Coronary artery (tissue), 2 donors: ENCODE measurements at regions not wholly inside any gene's neighbourhood (a gene's known extent, or its start where the extent isn't known, plus 50 kb on each side); places are given as distances from the start of the nearest gene placed in this dataset.
A peak's percentile ranks its signal among the peaks of the same experiment; 100 is the strongest.

Source experiments
- DNase-seq: peaks from one replicate; pipeline ENCODE4 v3.0.0-alpha.2; 2017; ENCODE audit warnings: low spot score
- H3K27ac ChIP-seq, 2 donors: fragments of 200-600 bp; sonication (generic); one replicate each; pipeline ENCODE4 v1.5.1; 2016 to 2019
- H3K4me3 ChIP-seq: fragments of 200-600 bp; sonication (generic); 2 replicates; pipeline ENCODE4 v1.5.1; 2016; ENCODE audit warnings: mild to moderate bottlenecking, moderate library complexity
- CTCF ChIP-seq: fragments of 200-600 bp; sonication (generic); IDR thresholded peaks from one replicate; pipeline ENCODE4 v1.5.1; 2019; ENCODE audit warnings: antibody characterized with exemption

GRCh38 chr4:183563874-183564273 lies 59.0 kb downstream of the ING2 start:
- DNase-seq, result no peak
- Histone ChIP-seq H3K27ac (no peak overlapping the region), H3K4me3 (no peak overlapping the region)
- TF ChIP-seq CTCF, result no peak

- H3K4me3 ChIP-seq, result no peak overlapping the region
- no peak overlapping the region for H3K27ac ChIP-seq
- TF ChIP-seq CTCF, result no peak
- no peak for DNase-seq
Measured at GRCh38 chr4:183571350-183571941, 66.6 kb downstream of the ING2 start.

- TF ChIP-seq CTCF, result no peak
- Histone ChIP-seq H3K4me3 (no peak overlapping the region), H3K27ac (no peak overlapping the region)
- DNase-seq, result no peak
Measured at GRCh38 chr4:183576701-183577404, 72.0 kb downstream of the ING2 start.

GRCh38 chr4:183580370-183580769 lies 75.5 kb downstream of the ING2 start:
- no peak for DNase-seq
- H3K4me3 ChIP-seq, result no peak overlapping the region
- H3K27ac ChIP-seq, result no peak overlapping the region
- TF ChIP-seq CTCF, result no peak

- DNase-seq, result no peak
- no peak for TF ChIP-seq CTCF
- Histone ChIP-seq H3K4me3 (no peak overlapping the region), H3K27ac (no peak overlapping the region)
Measured at GRCh38 chr4:183580849-183581248, 76.0 kb downstream of the ING2 start.

- TF ChIP-seq CTCF, result no peak
- Histone ChIP-seq H3K4me3 (no peak overlapping the region), H3K27ac (no peak overlapping the region)
- DNase-seq, result no peak
Measured at GRCh38 chr4:183586824-183587223, 72.2 kb downstream of the RWDD4 start.

- no peak for TF ChIP-seq CTCF
- no peak for DNase-seq
- no peak overlapping the region for H3K27ac ChIP-seq
- H3K4me3 ChIP-seq, result peak overlapping the region; percentile 7
Measured at GRCh38 chr4:183588169-183588675, 70.8 kb downstream of the RWDD4 start.
